Lower leg skin (tissue), 3 donors: ENCODE measurements at regions not wholly inside any gene's neighbourhood (a gene's known extent, or its start where the extent isn't known, plus 50 kb on each side); places are given as distances from the start of the nearest gene placed in this dataset.

ENCODE experiments used
- POLR2A ChIP-seq, 2 donors: fragments of 450-650 bp; IDR thresholded peaks; one replicate each; pipeline ENCODE4 v1.6.1; 2016 to 2017; ENCODE audit warnings: antibody characterized with exemption in 2 of 2, mild to moderate bottlenecking in 1 of 2, moderate library complexity in 1 of 2
- TF ChIP-seq, protein P1 (sequence below), 3 donors: fragments of 450-650 bp; IDR thresholded peaks; one replicate each; pipeline ENCODE4 v1.5.1; 2016; ENCODE audit warnings: antibody characterized with exemption in 3 of 3, mild to moderate bottlenecking in 3 of 3, moderate library complexity in 2 of 3

DNA sequence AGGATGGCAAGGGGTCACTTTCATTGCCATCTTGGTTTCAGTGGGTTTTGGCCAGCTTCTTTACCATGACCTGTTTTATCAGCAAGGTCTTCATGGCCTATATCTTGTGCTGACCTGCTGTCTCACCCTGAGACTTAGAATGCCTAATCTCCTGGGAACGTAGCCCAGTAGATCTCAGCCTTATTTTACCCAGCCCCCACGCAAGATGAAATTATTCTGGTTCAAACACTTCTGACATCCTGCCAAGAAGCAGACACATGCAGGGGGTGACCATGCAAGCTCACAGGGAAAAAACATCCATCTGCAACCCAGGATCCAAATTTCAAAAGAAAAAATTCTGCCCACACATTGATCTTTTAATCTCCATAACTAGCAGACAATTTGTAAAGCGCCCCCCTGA, 88.4 kb upstream of the EEPD1 start:
- TF ChIP-seq, protein P1, sequence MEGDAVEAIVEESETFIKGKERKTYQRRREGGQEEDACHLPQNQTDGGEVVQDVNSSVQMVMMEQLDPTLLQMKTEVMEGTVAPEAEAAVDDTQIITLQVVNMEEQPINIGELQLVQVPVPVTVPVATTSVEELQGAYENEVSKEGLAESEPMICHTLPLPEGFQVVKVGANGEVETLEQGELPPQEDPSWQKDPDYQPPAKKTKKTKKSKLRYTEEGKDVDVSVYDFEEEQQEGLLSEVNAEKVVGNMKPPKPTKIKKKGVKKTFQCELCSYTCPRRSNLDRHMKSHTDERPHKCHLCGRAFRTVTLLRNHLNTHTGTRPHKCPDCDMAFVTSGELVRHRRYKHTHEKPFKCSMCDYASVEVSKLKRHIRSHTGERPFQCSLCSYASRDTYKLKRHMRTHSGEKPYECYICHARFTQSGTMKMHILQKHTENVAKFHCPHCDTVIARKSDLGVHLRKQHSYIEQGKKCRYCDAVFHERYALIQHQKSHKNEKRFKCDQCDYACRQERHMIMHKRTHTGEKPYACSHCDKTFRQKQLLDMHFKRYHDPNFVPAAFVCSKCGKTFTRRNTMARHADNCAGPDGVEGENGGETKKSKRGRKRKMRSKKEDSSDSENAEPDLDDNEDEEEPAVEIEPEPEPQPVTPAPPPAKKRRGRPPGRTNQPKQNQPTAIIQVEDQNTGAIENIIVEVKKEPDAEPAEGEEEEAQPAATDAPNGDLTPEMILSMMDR (IDR thresholded peaks at IDR 0.05), result no peak
- no peak for TF ChIP-seq POLR2A (IDR thresholded peaks at IDR 0.05)
